Adipose tissue (tissue), 3 donors: ENCODE measurements at regions not wholly inside any gene's neighbourhood (a gene's known extent, or its start where the extent isn't known, plus 50 kb on each side); places are given as distances from the start of the nearest gene placed in this dataset.
"Not testable (repeated sequence)": the region's sequence is repeated elsewhere in the genome, so short reads cannot be mapped to it uniquely, and the experiment has no call there.

Source experiments
- H3K27ac ChIP-seq: one replicate; pipeline ENCODE4 v1.5.1; 2013; ENCODE audit warnings: low read depth, low read length
- WGBS, 3 donors: extraction: QIAGEN DNeasy Blood & Tissue Kit; methylation state at CpG; one replicate each; pipeline ENCODE4 v1.1.7; 2013; 5-methylcytosine and 5-hydroxymethylcytosine counted together
- donor health status: healthy with polysubstance abuse.
- donor health status: Bipolar disorder and iron deficiency.
- donor health status: healthy.

DNA sequence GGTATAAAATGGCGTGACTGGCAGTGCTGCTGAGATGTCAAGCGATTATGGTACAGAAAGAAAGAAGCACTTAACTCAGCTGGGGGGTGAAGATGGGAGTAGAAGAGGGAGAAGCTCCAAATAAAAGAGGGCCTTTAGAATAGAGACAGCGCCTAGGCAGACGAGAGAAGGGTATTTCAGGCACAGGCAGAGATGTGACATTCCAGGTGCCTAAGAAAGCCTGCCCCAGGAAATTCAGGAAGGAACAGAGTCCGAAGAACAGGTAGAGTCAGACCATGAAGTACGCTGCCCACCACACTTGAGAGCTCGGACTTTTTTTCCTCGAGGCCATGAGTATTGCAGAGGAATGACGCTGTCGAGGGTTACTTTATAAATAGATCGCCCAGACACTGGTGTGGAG lies 170.9 kb upstream of the ATF7IP start:
- WGBS, 3 donors = 87 to 92% (median 89%) methylated on average over 11 of the region's 11 CpGs
- no peak overlapping the region for H3K27ac ChIP-seq

- WGBS, 3 donors = 50 to 80% (median 75%) methylated on average over 4 of the region's 4 CpGs
- H3K27ac ChIP-seq = no peak overlapping the region
Observed at GRCh38 chr12:14199455-14200198, 165.9 kb upstream of the ATF7IP start.

GRCh38 chr12:14200598-14200997 lies 164.9 kb upstream of the ATF7IP start:
- 91 to 95% (median 94%) methylated on average over 2 of the region's 2 CpGs for WGBS, 3 donors
- H3K27ac ChIP-seq = no peak overlapping the region

DNA sequence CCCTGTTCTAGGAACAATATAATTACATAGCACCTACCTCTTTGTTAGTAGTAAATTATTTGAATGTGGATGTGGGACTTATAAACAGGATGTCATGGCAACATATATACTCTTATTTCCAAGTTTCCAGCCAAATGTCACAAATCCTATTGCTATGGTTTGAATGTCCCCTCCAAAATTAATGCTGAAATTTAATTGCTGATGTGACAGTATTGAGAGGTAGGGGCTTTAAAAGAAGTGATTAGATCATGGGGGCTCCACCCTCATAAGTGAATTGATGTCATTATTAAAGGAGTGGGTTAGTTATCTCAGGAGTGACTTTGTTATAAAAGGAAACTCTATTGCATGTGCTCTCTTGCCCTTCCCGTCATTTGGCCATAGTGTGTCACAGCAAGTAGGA lies 164.2 kb upstream of the ATF7IP start:
- WGBS, 3 donors = 82 to 95% (median 84%) methylated on average over 1 of the region's 1 CpG
- no peak overlapping the region for H3K27ac ChIP-seq

DNA sequence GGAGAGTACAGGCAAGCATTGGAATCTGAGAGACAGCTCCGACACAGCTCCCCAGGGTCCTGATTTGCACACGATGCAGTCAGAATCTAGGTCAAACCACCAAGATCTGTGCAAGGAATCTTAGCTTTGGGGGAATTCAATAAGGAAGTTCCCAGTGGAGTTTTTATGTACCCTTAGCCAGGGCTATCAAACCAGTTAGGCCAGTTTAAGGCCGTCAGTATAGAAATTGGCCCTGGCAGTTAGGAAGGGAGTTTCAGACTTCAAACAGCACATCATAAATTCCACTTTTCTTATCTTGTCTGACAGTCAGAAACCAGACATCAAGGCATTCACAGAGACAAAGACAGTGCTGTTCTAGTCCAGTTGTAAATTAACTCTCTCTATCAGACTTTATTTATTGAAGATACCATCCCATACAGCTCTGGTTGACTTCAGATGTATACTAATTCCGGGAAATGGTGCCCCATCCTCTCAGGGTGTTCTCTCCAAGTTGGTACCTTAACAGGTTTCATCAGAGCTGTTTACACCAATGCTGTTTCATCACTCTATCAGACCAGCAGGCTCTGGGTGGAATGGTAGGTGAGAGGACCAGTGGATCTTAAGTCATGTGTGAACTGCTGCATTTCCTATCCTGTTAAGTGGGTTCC lies 157.5 kb upstream of the ATF7IP start:
- WGBS, 3 donors = 25 to 67% (median 49%) methylated on average over 4 of the region's 4 CpGs

DNA sequence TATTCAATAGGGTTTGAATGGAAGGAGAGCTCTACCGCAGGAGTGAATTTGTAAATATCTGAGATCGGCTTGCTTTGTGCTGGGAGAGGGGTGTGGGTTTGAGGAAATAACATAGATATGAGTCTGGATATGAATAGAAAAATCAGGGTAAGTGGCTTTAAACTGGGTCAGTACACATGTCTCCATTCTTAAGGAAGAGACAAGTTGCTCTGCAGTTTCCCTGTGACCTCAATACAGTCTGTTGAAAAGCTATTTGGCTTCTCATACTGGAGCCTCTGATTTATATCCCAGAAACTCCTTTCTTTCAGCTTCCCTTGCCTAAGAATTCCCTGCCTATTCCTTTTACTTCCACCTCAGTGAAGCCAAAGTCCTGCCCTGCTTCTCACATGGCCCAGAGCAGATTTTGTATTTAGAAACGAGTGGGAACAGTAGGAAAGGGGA lies 153.5 kb upstream of the ATF7IP start:
- H3K27ac ChIP-seq = no peak overlapping the region
- 39 to 71% (median 57%) methylated on average over 3 of the region's 3 CpGs for WGBS, 3 donors

More for the DNA sequence above, 157.5 kb upstream of the ATF7IP start:
- no peak overlapping the region for H3K27ac ChIP-seq

GRCh38 chr12:14213542-14213941 lies 151.9 kb upstream of the ATF7IP start:
- H3K27ac ChIP-seq = no peak overlapping the region
- 55 to 78% (median 75%) methylated on average over 1 of the region's 1 CpG for WGBS, 3 donors

GRCh38 chr12:14214495-14214894 lies 151.0 kb upstream of the ATF7IP start:
- 88 to 91% (median 90%) methylated on average over 1 of the region's 1 CpG for WGBS, 3 donors
- H3K27ac ChIP-seq = no peak overlapping the region

GRCh38 chr12:14215949-14216348 lies 149.5 kb upstream of the ATF7IP start:
- WGBS, 3 donors = 95 to 96% (median 96%) methylated on average over 7 of the region's 7 CpGs
- not testable (repeated sequence) for H3K27ac ChIP-seq

GRCh38 chr12:14216405-14217294 lies 148.8 kb upstream of the ATF7IP start:
- WGBS, 3 donors = 75 to 90% (median 76%) methylated on average over 12 of the region's 12 CpGs

GRCh38 chr12:14219156-14219555 lies 146.3 kb upstream of the ATF7IP start:
- H3K27ac ChIP-seq = no peak overlapping the region
- WGBS, 3 donors = 92 to 96% (median 95%) methylated on average over 5 of the region's 5 CpGs

More at GRCh38 chr12:14216405-14217294, 148.8 kb upstream of the ATF7IP start:
- H3K27ac ChIP-seq = no peak overlapping the region

- not testable (repeated sequence) for H3K27ac ChIP-seq
- WGBS, 3 donors = 66 to 81% (median 80%) methylated on average over 2 of the region's 2 CpGs
Observed at GRCh38 chr12:14219670-14220069, 145.8 kb upstream of the ATF7IP start.

DNA sequence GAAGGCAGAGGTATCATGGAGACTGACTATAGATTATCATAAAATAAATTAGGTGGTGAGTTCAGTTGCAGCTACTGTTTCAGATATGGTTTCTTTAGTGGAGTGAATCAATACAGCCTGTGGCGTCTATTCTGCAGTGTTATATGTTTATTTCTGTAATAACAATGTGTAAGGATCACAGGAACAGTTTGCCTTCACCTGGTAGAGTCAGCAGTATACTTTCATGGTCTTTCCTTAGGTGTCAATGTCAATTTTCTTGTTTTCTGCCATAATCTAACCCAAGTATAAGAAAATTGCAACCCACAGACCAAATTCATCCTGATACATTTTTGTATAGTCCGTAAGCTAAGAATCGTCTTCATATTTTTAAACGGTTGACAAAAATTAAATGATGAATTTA lies 140.4 kb upstream of the ATF7IP start:
- H3K27ac ChIP-seq = no peak overlapping the region
- WGBS, 3 donors = 86 to 96% (median 95%) methylated on average over 4 of the region's 4 CpGs

DNA sequence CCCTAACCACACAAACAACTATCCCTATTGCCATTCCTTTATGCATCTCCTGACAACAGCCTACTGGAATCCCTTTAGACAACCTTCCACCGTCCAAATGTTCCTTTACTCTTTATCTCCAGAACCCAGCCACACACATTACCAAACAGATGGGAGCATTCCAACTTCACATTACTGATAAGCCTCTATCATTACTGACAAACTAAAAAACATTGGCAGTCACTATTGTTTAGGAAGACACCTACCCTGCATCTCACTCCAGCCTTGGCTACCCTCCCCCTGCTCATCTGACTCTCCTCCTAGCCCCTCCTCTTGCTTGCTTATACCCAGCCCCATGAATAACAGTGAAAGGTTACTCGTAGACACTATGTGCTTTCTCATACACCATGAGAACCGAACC lies 130.3 kb upstream of the ATF7IP start:
- H3K27ac ChIP-seq = not testable (repeated sequence)
- WGBS, 3 donors = 64 to 78% (median 74%) methylated on average over 3 of the region's 3 CpGs

- H3K27ac ChIP-seq = not testable (repeated sequence)
- WGBS, 3 donors = 92 to 97% (median 96%) methylated on average over 3 of the region's 3 CpGs
Observed at GRCh38 chr12:14236641-14237040, 128.8 kb upstream of the ATF7IP start.

GRCh38 chr12:14238221-14238792 lies 127.2 kb upstream of the ATF7IP start:
- no peak overlapping the region for H3K27ac ChIP-seq
- 43 to 55% (median 49%) methylated on average over 8 of the region's 8 CpGs for WGBS, 3 donors

DNA sequence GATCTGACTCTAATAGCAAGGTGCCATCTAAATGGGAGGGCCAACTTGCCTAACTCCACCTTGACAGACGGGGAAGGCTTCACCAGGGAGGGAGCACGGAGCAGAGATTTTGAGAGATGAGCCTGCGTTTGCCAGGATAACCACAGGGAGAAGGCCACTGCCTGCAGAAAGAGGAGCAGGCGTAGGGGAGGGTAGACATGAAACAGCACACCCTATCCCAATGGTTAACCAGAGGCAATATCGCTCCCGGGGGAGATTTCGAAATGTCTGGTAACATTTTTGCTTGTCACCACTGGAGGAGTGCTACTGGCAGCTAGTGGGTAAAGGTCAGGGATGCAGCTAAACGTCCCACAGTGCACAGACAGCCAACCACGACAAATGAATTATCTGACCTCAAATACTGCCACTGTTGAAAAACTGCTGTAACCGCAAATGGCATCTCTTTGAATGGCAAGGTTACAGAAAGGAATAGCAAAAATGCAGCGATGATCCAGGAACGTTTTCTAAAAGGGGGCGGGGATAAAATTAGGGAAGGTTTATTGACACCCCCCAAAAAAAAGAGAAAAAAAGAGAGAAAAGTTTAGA lies 126.0 kb upstream of the ATF7IP start:
- H3K27ac ChIP-seq = peak overlapping the region; percentile 2
- 33 to 44% (median 39%) methylated on average over 13 of the region's 13 CpGs for WGBS, 3 donors
